Liver (tissue), 8 donors: ENCODE measurements at regions not wholly inside any gene's neighbourhood (a gene's known extent, or its start where the extent isn't known, plus 50 kb on each side); places are given as distances from the start of the nearest gene placed in this dataset.

Source experiments
- DNase-seq: peaks from one replicate; pipeline ENCODE4 v3.0.0-alpha.2; 2017; ENCODE audit warnings: low spot score
- H3K27ac ChIP-seq, 2 donors: one replicate each; pipeline ENCODE4 v1.7.0; 2013; ENCODE audit warnings: inconsistent platforms in 2 of 2, low read length in 2 of 2, control low read depth in 1 of 2, low read depth in 1 of 2, mild to moderate bottlenecking in 1 of 2
- H3K27me3 ChIP-seq, 4 donors: one replicate each; pipeline versions ENCODE4 v1.6.1 to v1.7.0; 2013; ENCODE audit warnings: low read length in 3 of 4, inconsistent platforms in 1 of 4, mild to moderate bottlenecking in 1 of 4, moderate library complexity in 1 of 4; ENCODE audit not compliant: control insufficient read depth in 4 of 4, insufficient read depth in 4 of 4
- H3K36me3 ChIP-seq, 4 donors: one replicate each; pipeline versions ENCODE4 v1.6.1 to v1.7.0; 2013; ENCODE audit warnings: low read length in 3 of 4, mild to moderate bottlenecking in 3 of 4, low read depth in 1 of 4, moderate library complexity in 1 of 4; ENCODE audit not compliant: control insufficient read depth in 4 of 4, insufficient read depth in 3 of 4
- H3K4me1 ChIP-seq, 4 donors: one replicate each; pipeline versions ENCODE4 v1.6.1 to v1.7.0; 2013; ENCODE audit warnings: low read length in 3 of 4, mild to moderate bottlenecking in 3 of 4, moderate library complexity in 1 of 4; ENCODE audit not compliant: control insufficient read depth in 4 of 4, insufficient read depth in 4 of 4
- H3K4me3 ChIP-seq, 3 donors: one replicate each; pipeline versions ENCODE4 v1.6.1 to v1.7.0; 2013; ENCODE audit warnings: low read length in 3 of 3, control low read depth in 1 of 3, low read depth in 1 of 3, mild to moderate bottlenecking in 1 of 3
- H3K9ac ChIP-seq, 2 donors: one replicate each; pipeline ENCODE4 v1.7.0; 2013; ENCODE audit warnings: low read length in 2 of 2, mild to moderate bottlenecking in 2 of 2, moderate library complexity in 2 of 2, control low read depth in 1 of 2, low read depth in 1 of 2
- H3K9me3 ChIP-seq, 4 donors: one replicate each; pipeline versions ENCODE4 v1.6.1 to v1.7.0; 2013; ENCODE audit warnings: low read length in 3 of 4; ENCODE audit not compliant: control insufficient read depth in 4 of 4
- ATF3 ChIP-seq: IDR thresholded peaks from 2 replicates; pipeline ENCODE4 v1.6.1; 2016; ENCODE audit warnings: antibody characterized with exemption
- CTCF ChIP-seq: fragments of 150-350 bp; IDR thresholded peaks from 2 replicates; pipeline ENCODE4 v1.5.1; 2017; ENCODE audit warnings: improper control_type of control experiment, low read depth, low read length; ENCODE audit not compliant: missing input control
- FOXA1 ChIP-seq: IDR thresholded peaks from 2 replicates; pipeline ENCODE4 v1.6.1; 2016; ENCODE audit warnings: antibody characterized with exemption
- FOXA2 ChIP-seq: IDR thresholded peaks from 2 replicates; pipeline ENCODE4 v1.6.1; 2016; ENCODE audit warnings: antibody characterized with exemption
- GABPA ChIP-seq, 2 donors: IDR thresholded peaks in 1 of 2; conservative IDR thresholded peaks in 1 of 2; 2 replicates each; pipeline ENCODE4 v1.6.1; 2016; ENCODE audit warnings: antibody characterized with exemption in 2 of 2, mild to moderate bottlenecking in 1 of 2, moderate library complexity in 1 of 2
- HNF4A ChIP-seq, 2 donors: conservative IDR thresholded peaks; 2 replicates each; pipeline ENCODE4 v1.6.1; 2016; ENCODE audit warnings: antibody characterized with exemption in 2 of 2, mild to moderate bottlenecking in 2 of 2
- HNF4G ChIP-seq: IDR thresholded peaks from 2 replicates; pipeline ENCODE4 v1.6.1; 2016; ENCODE audit warnings: antibody characterized with exemption
- JUND ChIP-seq, 2 donors: IDR thresholded peaks; 2 replicates each; pipeline ENCODE4 v1.6.1; 2016; ENCODE audit warnings: antibody characterized with exemption in 2 of 2
- MAX ChIP-seq: IDR thresholded peaks from 2 replicates; pipeline ENCODE4 v1.6.1; 2016; ENCODE audit warnings: antibody characterized with exemption
- NR2F2 ChIP-seq: IDR thresholded peaks from 2 replicates; pipeline ENCODE4 v1.6.1; 2016; ENCODE audit warnings: antibody characterized with exemption
- RAD21 ChIP-seq, 2 donors: IDR thresholded peaks; 2 replicates each; pipeline ENCODE4 v1.6.1; 2016; ENCODE audit warnings: antibody characterized with exemption in 2 of 2, mild to moderate bottlenecking in 2 of 2
- REST ChIP-seq: IDR thresholded peaks from 2 replicates; pipeline ENCODE4 v1.6.1; 2016; ENCODE audit warnings: antibody characterized with exemption, mild to moderate bottlenecking
- SP1 ChIP-seq: IDR thresholded peaks from 2 replicates; pipeline ENCODE4 v1.6.1; 2018; ENCODE audit warnings: antibody characterized with exemption, mild to moderate bottlenecking
- TAF1 ChIP-seq: conservative IDR thresholded peaks from 2 replicates; pipeline ENCODE4 v1.6.1; 2016; ENCODE audit warnings: antibody characterized with exemption, mild to moderate bottlenecking
- YY1 ChIP-seq: IDR thresholded peaks from 2 replicates; pipeline ENCODE4 v1.6.1; 2016; ENCODE audit warnings: antibody characterized with exemption, mild to moderate bottlenecking
- ZBTB33 ChIP-seq: IDR thresholded peaks from 2 replicates; pipeline ENCODE4 v1.6.1; 2016; ENCODE audit warnings: antibody characterized with exemption
- WGBS: extraction: QIAGEN DNeasy Blood & Tissue Kit; methylation state at CpG from one replicate; pipeline ENCODE4 v1.1.7; 2013; 5-methylcytosine and 5-hydroxymethylcytosine counted together
- donor health status: healthy.
- donor health status: healthy.
- donor health status: healthy.
- donor health status: healthy.
- donor health status: healthy.

- DNase-seq: no peak
- H3K36me3 ChIP-seq: no peaks in the 10 kb centered on the region
These were observed 305.9 kb upstream of the TMEFF2 start for GRCh38 chr2:192500550-192501200.

GRCh38 chr2:192499476-192499875 is 304.7 kb upstream of the TMEFF2 start:
- H3K9ac ChIP-seq: no peak overlapping the region
- TF ChIP-seq RAD21 (IDR thresholded peaks at IDR 0.05): no peak
- TF ChIP-seq FOXA2: no peak
- TF ChIP-seq ATF3: no peak
- no peak for TF ChIP-seq MAX
- no peak for TF ChIP-seq TAF1
- no peak for TF ChIP-seq CTCF
- TF ChIP-seq ZBTB33: no peak
- TF ChIP-seq FOXA1: no peak
- no peak for TF ChIP-seq JUND (IDR thresholded peaks at IDR 0.05)
- no peak for TF ChIP-seq HNF4A (conservative IDR thresholded peaks at IDR 0.05)
- no peak for TF ChIP-seq NR2F2
- no peak for TF ChIP-seq REST
- TF ChIP-seq HNF4G: no peak
- no peak for TF ChIP-seq SP1
- TF ChIP-seq GABPA (IDR thresholded peaks at IDR 0.05 in 1 of 2, conservative IDR thresholded peaks at IDR 0.05 in 1 of 2): no peak
- TF ChIP-seq YY1: no peak

More at GRCh38 chr2:192500550-192501200, 305.9 kb upstream of the TMEFF2 start:
- Histone ChIP-seq H3K9me3 (no peaks in the 10 kb centered on the region), H3K4me1 (no peaks in the 10 kb centered on the region), H3K9ac (no peak overlapping the region), H3K4me3 (no peak overlapping the region), H3K27me3 (no peaks in the 10 kb centered on the region), H3K27ac (no peak overlapping the region)
- WGBS: 66% methylated on average over 3 of the region's 3 CpGs
- no peak for TF ChIP-seq ATF3
- TF ChIP-seq RAD21 (IDR thresholded peaks at IDR 0.05): no peak
- no peak for TF ChIP-seq SP1
- no peak for TF ChIP-seq FOXA1

More at GRCh38 chr2:192499476-192499875, 304.7 kb upstream of the TMEFF2 start:
- Histone ChIP-seq H3K36me3 (no peaks in the 10 kb centered on the region), H3K4me3 (no peak overlapping the region), H3K4me1 (no peaks in the 10 kb centered on the region), H3K27ac (no peak overlapping the region), H3K27me3 (no peaks in the 10 kb centered on the region), H3K9me3 (no peaks in the 10 kb centered on the region)
- no peak for DNase-seq
